ENCODE measurements at regions not wholly inside any gene's neighbourhood (a gene's known extent, or its start where the extent isn't known, plus 50 kb on each side); places are given as distances from the start of the nearest gene placed in this dataset.
A peak's percentile ranks its signal among the peaks of the same experiment; 100 is the strongest.

DNA sequence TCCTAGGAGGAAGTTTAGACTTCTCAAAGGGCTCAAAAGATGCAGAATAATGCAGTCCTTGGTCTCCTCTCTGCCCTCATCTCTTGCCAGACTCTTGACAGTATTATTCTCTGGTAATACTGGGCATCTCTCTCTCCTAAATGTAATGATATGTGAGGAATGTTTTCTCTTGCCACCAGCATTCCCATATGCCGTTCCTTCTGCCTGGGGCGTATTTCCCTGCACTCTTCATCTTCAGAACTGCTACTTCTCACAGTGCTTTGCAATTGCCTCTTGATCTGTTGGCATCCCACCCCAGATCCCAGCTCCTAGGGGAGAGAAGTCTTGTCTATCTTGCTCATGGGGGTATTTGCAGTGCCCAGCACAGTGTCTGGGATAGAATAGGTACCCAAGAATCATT is 107.4 kb downstream of the RASSF10 start:
- TF ChIP-seq, protein P1, sequence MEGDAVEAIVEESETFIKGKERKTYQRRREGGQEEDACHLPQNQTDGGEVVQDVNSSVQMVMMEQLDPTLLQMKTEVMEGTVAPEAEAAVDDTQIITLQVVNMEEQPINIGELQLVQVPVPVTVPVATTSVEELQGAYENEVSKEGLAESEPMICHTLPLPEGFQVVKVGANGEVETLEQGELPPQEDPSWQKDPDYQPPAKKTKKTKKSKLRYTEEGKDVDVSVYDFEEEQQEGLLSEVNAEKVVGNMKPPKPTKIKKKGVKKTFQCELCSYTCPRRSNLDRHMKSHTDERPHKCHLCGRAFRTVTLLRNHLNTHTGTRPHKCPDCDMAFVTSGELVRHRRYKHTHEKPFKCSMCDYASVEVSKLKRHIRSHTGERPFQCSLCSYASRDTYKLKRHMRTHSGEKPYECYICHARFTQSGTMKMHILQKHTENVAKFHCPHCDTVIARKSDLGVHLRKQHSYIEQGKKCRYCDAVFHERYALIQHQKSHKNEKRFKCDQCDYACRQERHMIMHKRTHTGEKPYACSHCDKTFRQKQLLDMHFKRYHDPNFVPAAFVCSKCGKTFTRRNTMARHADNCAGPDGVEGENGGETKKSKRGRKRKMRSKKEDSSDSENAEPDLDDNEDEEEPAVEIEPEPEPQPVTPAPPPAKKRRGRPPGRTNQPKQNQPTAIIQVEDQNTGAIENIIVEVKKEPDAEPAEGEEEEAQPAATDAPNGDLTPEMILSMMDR (IDR thresholded peaks at IDR 0.05): no peak
- H3K9me3 ChIP-seq (ENCODE audit: control insufficient read depth, low read length): no peaks in the 10 kb centered on the region
- no peaks in the 10 kb centered on the region for H3K79me2 ChIP-seq
- no peaks in the 10 kb centered on the region for H3K27me3 ChIP-seq (ENCODE audit: control insufficient read depth, insufficient read depth, low read length)
- no peak overlapping the region for H3K4me3 ChIP-seq (ENCODE audit: low read depth, low read length)
- H3K4me1 ChIP-seq: peaks cover 31% of the 10 kb centered on the region
- no peak overlapping the region for H3K9ac ChIP-seq
- H2AFZ ChIP-seq: peak overlapping the region; percentile 46
- peak overlapping the region; percentile 92 for H3K27ac ChIP-seq
- H3K36me3 ChIP-seq (ENCODE audit: control insufficient read depth, insufficient read depth, low read length): no peaks in the 10 kb centered on the region
- no peak overlapping the region for H3K4me2 ChIP-seq (ENCODE audit: low read length)

DNA sequence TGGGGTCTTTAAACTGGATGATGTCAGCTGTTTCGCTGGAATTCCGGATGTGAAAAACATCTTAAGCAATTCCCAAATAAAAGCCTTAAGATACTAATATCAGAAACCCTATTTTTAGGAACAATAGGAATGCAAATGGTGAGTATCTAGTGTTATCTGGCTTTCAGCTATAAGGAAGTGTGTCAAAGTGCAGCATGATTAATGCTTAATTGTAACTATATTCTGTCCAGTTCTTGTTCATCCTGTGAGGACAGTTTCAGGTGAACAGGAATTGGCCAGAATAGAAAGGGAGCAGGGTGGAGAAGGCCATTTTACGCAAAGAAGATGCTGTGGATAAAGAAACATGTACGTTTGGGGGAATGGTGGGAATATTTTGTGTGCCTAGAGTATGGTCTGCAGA is 108.2 kb downstream of the RASSF10 start:
- Histone ChIP-seq H3K27ac (peak overlapping the region; percentile 92), H3K79me2 (no peaks in the 10 kb centered on the region), H3K9me3 (ENCODE audit: control insufficient read depth, low read length) (no peaks in the 10 kb centered on the region), H3K36me3 (ENCODE audit: control insufficient read depth, insufficient read depth, low read length) (no peaks in the 10 kb centered on the region), H3K9ac (no peak overlapping the region), H3K27me3 (ENCODE audit: control insufficient read depth, insufficient read depth, low read length) (no peaks in the 10 kb centered on the region), H3K4me1 (peaks cover 33% of the 10 kb centered on the region), H3K4me3 (ENCODE audit: low read depth, low read length) (no peak overlapping the region), H3K4me2 (ENCODE audit: low read length) (no peak overlapping the region), H2AFZ (no peak overlapping the region)
- TF ChIP-seq, protein P1 (IDR thresholded peaks at IDR 0.05): no peak

DNA sequence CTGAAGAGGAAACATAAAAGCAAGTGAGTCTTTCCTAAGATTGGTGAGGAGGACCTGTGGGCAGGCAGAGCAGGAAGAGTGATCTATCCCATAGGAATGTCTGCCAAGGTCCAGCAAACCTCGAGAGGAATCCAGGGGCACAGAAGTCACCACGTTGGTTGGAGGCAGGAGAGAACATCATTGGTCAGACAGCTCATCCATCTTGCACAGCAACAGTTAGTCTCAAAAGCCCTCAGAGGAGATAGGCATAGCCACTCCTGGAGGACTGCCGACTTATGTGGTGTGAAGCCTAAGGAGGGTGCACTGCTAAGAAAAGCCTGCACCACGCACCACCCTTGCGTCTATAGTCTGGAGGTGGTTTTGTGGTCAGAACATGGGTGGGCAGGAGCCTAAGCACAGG is 109.1 kb downstream of the RASSF10 start:
- Histone ChIP-seq H3K9ac (no peak overlapping the region), H3K36me3 (ENCODE audit: control insufficient read depth, insufficient read depth, low read length) (no peaks in the 10 kb centered on the region), H3K79me2 (no peaks in the 10 kb centered on the region), H3K27me3 (ENCODE audit: control insufficient read depth, insufficient read depth, low read length) (no peaks in the 10 kb centered on the region), H3K4me3 (ENCODE audit: low read depth, low read length) (no peak overlapping the region), H3K4me2 (ENCODE audit: low read length) (no peak overlapping the region), H3K27ac (peak overlapping the region; percentile 88), H3K9me3 (ENCODE audit: control insufficient read depth, low read length) (no peaks in the 10 kb centered on the region), H3K4me1 (peaks cover 36% of the 10 kb centered on the region), H2AFZ (no peak overlapping the region)
- TF ChIP-seq, protein P1 (IDR thresholded peaks at IDR 0.05): no peak

DNA sequence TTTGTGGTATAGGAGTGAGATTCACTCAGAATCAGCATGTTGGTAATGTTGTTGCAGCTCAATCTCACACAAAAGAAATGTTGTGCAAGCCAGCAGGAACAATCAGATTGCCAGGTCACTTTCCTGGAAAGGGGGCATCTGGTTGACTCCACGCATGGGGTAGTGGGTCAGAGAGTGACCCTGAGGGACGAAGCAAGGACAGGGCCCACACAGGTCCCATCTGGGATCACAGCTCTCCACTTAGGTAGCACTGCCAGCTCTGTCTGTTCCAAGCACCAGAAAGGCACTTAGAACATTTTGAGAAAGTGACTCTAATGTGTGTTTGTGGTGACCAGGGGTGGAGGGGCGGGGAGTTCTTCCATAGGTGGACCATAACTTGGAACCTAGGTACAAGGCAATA is 109.5 kb downstream of the RASSF10 start:
- peak overlapping the region; percentile 88 for H3K27ac ChIP-seq
- H3K27me3 ChIP-seq (ENCODE audit: control insufficient read depth, insufficient read depth, low read length): no peaks in the 10 kb centered on the region
- no peak overlapping the region for H3K4me3 ChIP-seq (ENCODE audit: low read depth, low read length)
- H3K4me2 ChIP-seq (ENCODE audit: low read length): no peak overlapping the region
- no peaks in the 10 kb centered on the region for H3K36me3 ChIP-seq (ENCODE audit: control insufficient read depth, insufficient read depth, low read length)
- TF ChIP-seq, protein P1 (IDR thresholded peaks at IDR 0.05): no peak
- H3K79me2 ChIP-seq: no peaks in the 10 kb centered on the region
- no peak overlapping the region for H3K9ac ChIP-seq
- no peak overlapping the region for H2AFZ ChIP-seq
- peaks cover 36% of the 10 kb centered on the region for H3K4me1 ChIP-seq
- no peaks in the 10 kb centered on the region for H3K9me3 ChIP-seq (ENCODE audit: control insufficient read depth, low read length)

DNA sequence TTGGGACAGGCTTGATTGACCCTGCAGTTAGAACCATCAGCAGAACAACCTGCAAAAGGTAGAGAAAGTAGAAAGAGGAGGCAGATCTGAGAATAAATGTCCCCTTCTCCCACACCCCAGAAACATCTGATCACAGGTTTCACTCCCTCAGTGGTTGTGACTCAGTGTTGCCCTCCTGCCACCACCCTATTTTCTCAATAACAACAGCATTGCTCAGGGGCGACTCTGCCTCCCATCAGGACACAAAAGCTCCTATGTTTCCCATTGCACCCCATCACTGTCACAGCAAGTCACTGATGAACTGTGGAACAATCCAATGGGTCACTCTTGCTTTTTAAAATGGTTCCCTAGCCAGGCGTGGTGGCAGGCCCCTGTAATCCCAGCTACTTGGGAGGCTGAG is 110.2 kb downstream of the RASSF10 start:
- H3K27ac ChIP-seq: peak overlapping the region; percentile 88
- TF ChIP-seq, protein P1 (IDR thresholded peaks at IDR 0.05): no peak
- no peaks in the 10 kb centered on the region for H3K79me2 ChIP-seq
- peaks cover 34% of the 10 kb centered on the region for H3K4me1 ChIP-seq
- H2AFZ ChIP-seq: no peak overlapping the region
- no peaks in the 10 kb centered on the region for H3K9me3 ChIP-seq (ENCODE audit: control insufficient read depth, low read length)
- H3K4me3 ChIP-seq (ENCODE audit: low read depth, low read length): no peak overlapping the region
- H3K27me3 ChIP-seq (ENCODE audit: control insufficient read depth, insufficient read depth, low read length): no peaks in the 10 kb centered on the region
- H3K36me3 ChIP-seq (ENCODE audit: control insufficient read depth, insufficient read depth, low read length): no peaks in the 10 kb centered on the region
- H3K9ac ChIP-seq: no peak overlapping the region
- no peak overlapping the region for H3K4me2 ChIP-seq (ENCODE audit: low read length)

All from parathyroid adenoma (tissue), 2 donors.